Panc1 (cell line): ENCODE measurements at regions not wholly inside any gene's neighbourhood (a gene's known extent, or its start where the extent isn't known, plus 50 kb on each side); places are given as distances from the start of the nearest gene placed in this dataset.
A peak's percentile ranks its signal among the peaks of the same experiment; 100 is the strongest.

Experiments used
- ATAC-seq: fragments of 200-7000 bp; cut with Tn5 transposase; 2 replicates; pipeline ENCODE4 v1.9.1; 2020; ENCODE audit warnings: mild to moderate bottlenecking, moderate library complexity
- BruUV-seq: library from RNA; stranded (reverse); fragments of 400-500 nt; replicated peaks from 2 replicates; lab custom pipeline; 2021; lab: Mats Ljungman, UMichigan
- CTCF ChIA-PET: fragments of 300-600 bp; sonication (Branson Sonifier 250); formaldehyde crosslinking; loops from one replicate; lab custom pipeline; 2022; ENCODE audit warnings: antibody characterized with exemption; lab: Charles Lee
- POLR2A ChIA-PET: fragments of 300-600 bp; sonication (Branson Sonifier 250); formaldehyde crosslinking; loops from one replicate; lab custom pipeline; 2022; ENCODE audit warnings: antibody characterized with exemption; lab: Charles Lee
- DNase-seq: peaks from one replicate; pipeline ENCODE4 v3.0.0-alpha.2; 2010; ENCODE audit warnings: low read depth, low spot score
- H3K27ac ChIP-seq: 2 replicates; pipeline ENCODE4 v1.5.1; 2011; ENCODE audit warnings: mild to moderate bottlenecking, low read length, inconsistent platforms
- H3K27me3 ChIP-seq: fragments of 200-500 bp; sonication (Bioruptor generic); 2 replicates; pipeline ENCODE4 v1.6.0; 2014; ENCODE audit warnings: low read length, inconsistent platforms; ENCODE audit not compliant: control insufficient read depth, insufficient read depth
- H3K36me3 ChIP-seq: fragments of 200-500 bp; sonication (Bioruptor generic); 2 replicates; pipeline ENCODE4 v1.5.1; 2014; ENCODE audit warnings: inconsistent platforms, mild to moderate bottlenecking, low read length, moderate library complexity; ENCODE audit not compliant: control insufficient read depth, insufficient read depth
- H3K4me1 ChIP-seq: 2 replicates; pipeline ENCODE4 v1.5.1; 2011; ENCODE audit warnings: inconsistent platforms, mild to moderate bottlenecking, low read length, moderate library complexity; ENCODE audit not compliant: control insufficient read depth, insufficient read depth
- H3K4me3 ChIP-seq, 2 experiments: 2 replicates each; pipeline ENCODE4 v1.5.1; 2011 to 2012; ENCODE audit warnings: low read depth in 2 of 2, low read length in 2 of 2, mild to moderate bottlenecking in 2 of 2, inconsistent platforms in 1 of 2, moderate library complexity in 1 of 2
- H3K9me3 ChIP-seq: fragments of 200-500 bp; sonication (Bioruptor generic); 2 replicates; pipeline ENCODE4 v1.5.1; 2014; ENCODE audit warnings: low read depth, mild to moderate bottlenecking, inconsistent platforms, low read length, moderate library complexity; ENCODE audit not compliant: control insufficient read depth, insufficient read depth
- POLR2AphosphoS5 ChIP-seq: IDR thresholded peaks from 2 replicates; pipeline ENCODE4 v1.6.1; 2012; ENCODE audit warnings: mild to moderate bottlenecking, low read depth, low read length, moderate library complexity
- SIN3A ChIP-seq: IDR thresholded peaks from 2 replicates; pipeline ENCODE4 v1.6.1; 2012; ENCODE audit warnings: low read depth, mild to moderate bottlenecking, low read length, moderate library complexity, borderline replicate concordance; ENCODE audit not compliant: insufficient read depth
- TCF7L2 ChIP-seq: IDR thresholded peaks from 2 replicates; pipeline ENCODE4 v1.6.1; 2011; ENCODE audit warnings: mild to moderate bottlenecking, low read depth, low read length, inconsistent platforms
- in situ Hi-C: cut with HindIII; loops from 2 replicates; pipeline ENCODE4 v1.10.0; 2016; ENCODE audit warnings: low sequenced_read_pairs, low pct_unique_long_range_greater_than_20kb
- intact Hi-C: fragments of 100-400 bp; cut with micrococcal nuclease; formaldehyde crosslinking; loops from one replicate; pipeline ENCODE4 v1.10.0; 2022; ENCODE audit not compliant: unreplicated experiment
- TF ChIP-seq, protein P1 (sequence below): fragments of 450-650 bp; IDR thresholded peaks from 2 replicates; pipeline ENCODE4 v1.5.1; 2017; ENCODE audit warnings: mild to moderate bottlenecking
- TF ChIP-seq, protein P2 (sequence below), 2 experiments: IDR thresholded peaks; 2 replicates each; pipeline ENCODE4 v1.6.1; 2011 to 2012; ENCODE audit warnings: low read depth in 2 of 2, control low read depth in 1 of 2, low read length in 1 of 2, mild to moderate bottlenecking in 1 of 2, moderate library complexity in 1 of 2; ENCODE audit not compliant: insufficient read depth in 1 of 2

DNA sequence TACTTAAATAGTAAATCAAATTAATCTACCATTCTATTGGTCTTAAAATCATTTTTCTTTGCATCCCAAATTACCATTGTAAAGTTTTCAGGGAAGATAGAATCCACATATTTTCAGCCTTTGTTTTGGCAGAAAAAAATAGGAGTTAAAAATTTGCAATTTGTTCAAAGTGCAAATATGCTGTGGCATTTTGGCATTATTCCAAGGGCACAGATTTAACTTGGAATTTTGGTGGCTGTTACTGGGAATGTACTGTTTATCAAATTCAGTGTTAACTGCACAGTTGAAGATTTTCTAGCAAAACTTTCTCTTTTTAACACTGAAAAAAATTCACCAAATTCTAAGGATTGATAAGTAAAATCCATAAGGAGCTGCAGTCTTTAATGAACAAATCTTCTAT is 151.0 kb upstream of the HDAC9 start:
- Histone ChIP-seq H3K9me3 (peaks cover 26% of the 10 kb centered on the region), H3K27me3 (no peaks in the 10 kb centered on the region), H3K4me3 (no peak overlapping the region), H3K27ac (no peak overlapping the region), H3K36me3 (no peaks in the 10 kb centered on the region), H3K4me1 (no peaks in the 10 kb centered on the region)
- DNase-seq (no peak), ATAC-seq (no peak)
- TF ChIP-seq, protein P1, sequence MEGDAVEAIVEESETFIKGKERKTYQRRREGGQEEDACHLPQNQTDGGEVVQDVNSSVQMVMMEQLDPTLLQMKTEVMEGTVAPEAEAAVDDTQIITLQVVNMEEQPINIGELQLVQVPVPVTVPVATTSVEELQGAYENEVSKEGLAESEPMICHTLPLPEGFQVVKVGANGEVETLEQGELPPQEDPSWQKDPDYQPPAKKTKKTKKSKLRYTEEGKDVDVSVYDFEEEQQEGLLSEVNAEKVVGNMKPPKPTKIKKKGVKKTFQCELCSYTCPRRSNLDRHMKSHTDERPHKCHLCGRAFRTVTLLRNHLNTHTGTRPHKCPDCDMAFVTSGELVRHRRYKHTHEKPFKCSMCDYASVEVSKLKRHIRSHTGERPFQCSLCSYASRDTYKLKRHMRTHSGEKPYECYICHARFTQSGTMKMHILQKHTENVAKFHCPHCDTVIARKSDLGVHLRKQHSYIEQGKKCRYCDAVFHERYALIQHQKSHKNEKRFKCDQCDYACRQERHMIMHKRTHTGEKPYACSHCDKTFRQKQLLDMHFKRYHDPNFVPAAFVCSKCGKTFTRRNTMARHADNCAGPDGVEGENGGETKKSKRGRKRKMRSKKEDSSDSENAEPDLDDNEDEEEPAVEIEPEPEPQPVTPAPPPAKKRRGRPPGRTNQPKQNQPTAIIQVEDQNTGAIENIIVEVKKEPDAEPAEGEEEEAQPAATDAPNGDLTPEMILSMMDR, result no peak
- TF ChIP-seq POLR2AphosphoS5 (no peak), SIN3A (no peak), TCF7L2 (no peak)
- TF ChIP-seq, protein P2, sequence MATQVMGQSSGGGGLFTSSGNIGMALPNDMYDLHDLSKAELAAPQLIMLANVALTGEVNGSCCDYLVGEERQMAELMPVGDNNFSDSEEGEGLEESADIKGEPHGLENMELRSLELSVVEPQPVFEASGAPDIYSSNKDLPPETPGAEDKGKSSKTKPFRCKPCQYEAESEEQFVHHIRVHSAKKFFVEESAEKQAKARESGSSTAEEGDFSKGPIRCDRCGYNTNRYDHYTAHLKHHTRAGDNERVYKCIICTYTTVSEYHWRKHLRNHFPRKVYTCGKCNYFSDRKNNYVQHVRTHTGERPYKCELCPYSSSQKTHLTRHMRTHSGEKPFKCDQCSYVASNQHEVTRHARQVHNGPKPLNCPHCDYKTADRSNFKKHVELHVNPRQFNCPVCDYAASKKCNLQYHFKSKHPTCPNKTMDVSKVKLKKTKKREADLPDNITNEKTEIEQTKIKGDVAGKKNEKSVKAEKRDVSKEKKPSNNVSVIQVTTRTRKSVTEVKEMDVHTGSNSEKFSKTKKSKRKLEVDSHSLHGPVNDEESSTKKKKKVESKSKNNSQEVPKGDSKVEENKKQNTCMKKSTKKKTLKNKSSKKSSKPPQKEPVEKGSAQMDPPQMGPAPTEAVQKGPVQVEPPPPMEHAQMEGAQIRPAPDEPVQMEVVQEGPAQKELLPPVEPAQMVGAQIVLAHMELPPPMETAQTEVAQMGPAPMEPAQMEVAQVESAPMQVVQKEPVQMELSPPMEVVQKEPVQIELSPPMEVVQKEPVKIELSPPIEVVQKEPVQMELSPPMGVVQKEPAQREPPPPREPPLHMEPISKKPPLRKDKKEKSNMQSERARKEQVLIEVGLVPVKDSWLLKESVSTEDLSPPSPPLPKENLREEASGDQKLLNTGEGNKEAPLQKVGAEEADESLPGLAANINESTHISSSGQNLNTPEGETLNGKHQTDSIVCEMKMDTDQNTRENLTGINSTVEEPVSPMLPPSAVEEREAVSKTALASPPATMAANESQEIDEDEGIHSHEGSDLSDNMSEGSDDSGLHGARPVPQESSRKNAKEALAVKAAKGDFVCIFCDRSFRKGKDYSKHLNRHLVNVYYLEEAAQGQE (IDR thresholded peaks at IDR 0.05; ENCODE audit: insufficient read depth in 1 of 2, low read depth in 2 of 2, low read length in 1 of 2), result no peak
- BruUV-seq, result no TSS peak
- intact Hi-C loops, result loop anchor here (2.0 to 10.0 kb wide), 2 partner anchors 370 to 576 kb away; no protein-coding TSS in a partner anchor
- in situ Hi-C loops, result no loop called here
- ChIA-PET CTCF (interaction anchor here (1.5 kb wide), 1 partner anchor 575 kb away, joined by 12 read pairs; no protein-coding TSS in a partner anchor), POLR2A (no interaction called here)

DNA sequence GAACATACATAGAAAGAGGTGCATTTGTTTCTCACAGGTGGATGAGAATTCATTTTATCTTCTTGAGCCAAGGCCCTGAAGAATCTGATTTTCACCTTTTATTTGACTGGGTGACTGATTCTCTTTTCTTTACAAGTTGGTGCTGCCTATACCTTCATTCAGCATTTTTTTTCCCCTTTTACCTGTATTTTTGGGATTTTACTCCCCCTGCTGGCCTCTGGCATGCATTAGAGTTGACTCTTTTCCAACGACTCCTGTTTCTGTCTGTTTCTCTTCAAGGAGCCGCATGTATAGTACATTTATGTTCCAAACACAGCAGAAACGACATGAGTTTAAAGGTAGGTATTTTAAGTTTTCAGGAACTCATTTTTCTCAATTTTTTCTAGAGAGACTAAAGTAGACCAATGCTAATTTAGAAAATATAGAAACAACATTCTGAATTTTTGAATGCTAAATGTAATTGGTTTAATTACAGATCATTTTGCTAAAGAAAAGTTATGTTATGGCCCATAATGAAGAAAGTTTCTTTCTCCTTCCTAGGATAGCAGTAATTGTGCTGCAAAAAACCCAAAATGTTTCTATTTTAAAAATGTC is 149.8 kb upstream of the HDAC9 start:
- POLR2A ChIA-PET, result no interaction called here
- no peak; the same call in 1 of the 2 replicates for ATAC-seq
- in situ Hi-C loops, result no loop called here

More for the DNA sequence above, 149.8 kb upstream of the HDAC9 start:
- peak; percentile 43 for DNase-seq
- Histone ChIP-seq H3K27ac (no peak overlapping the region), H3K4me1 (no peaks in the 10 kb centered on the region), H3K36me3 (no peaks in the 10 kb centered on the region), H3K9me3 (peaks cover 15% of the 10 kb centered on the region), H3K27me3 (no peaks in the 10 kb centered on the region), H3K4me3 (no peak overlapping the region)
- intact Hi-C loops, result loop anchor here (1.0 to 10.0 kb wide), 4 partner anchors 371 to 663 kb away; no protein-coding TSS in a partner anchor
- CTCF ChIA-PET, result interaction anchor here (0.6 to 1.5 kb wide), 6 partner anchors 576 to 1785 kb away, joined by 3 to 12 read pairs (median 6); no protein-coding TSS in a partner anchor
- BruUV-seq, result no TSS peak
- TF ChIP-seq, protein P1, result peak; percentile 86; the same call in 1 of the 2 replicates
- TF ChIP-seq TCF7L2 (no peak), POLR2AphosphoS5 (no peak)
